ENCODE measurements at regions not wholly inside any gene's neighbourhood (a gene's known extent, or its start where the extent isn't known, plus 50 kb on each side); places are given as distances from the start of the nearest gene placed in this dataset.

GRCh38 chr12:33560653-33561208, 121.1 kb upstream of the SYT10 start:
- Histone ChIP-seq H3K23me2 (ENCODE audit: insufficient read length, low read depth, low read length, poor library complexity, severe bottlenecking) (no peaks in the 10 kb centered on the region), H4K5ac (ENCODE audit: insufficient read length, low read depth, low read length) (no peak overlapping the region), H3K79me2 (ENCODE audit: insufficient read depth, low read length) (no peaks in the 10 kb centered on the region), H3K23ac (ENCODE audit: insufficient read length, low read depth, low read length) (no peak overlapping the region), H3K4me2 (ENCODE audit: insufficient read depth, insufficient read length, low read length) (no peak overlapping the region), H2BK15ac (ENCODE audit: low read depth, low read length) (no peak overlapping the region), H3K14ac (ENCODE audit: insufficient read depth, low read length) (0 out of 2 replicates have a peak overlapping the region, but pooled peaks have one; percentile 8), H4K8ac (replicated peaks; ENCODE audit: insufficient read length, low read depth, low read length) (no peak overlapping the region), H2BK120ac (ENCODE audit: low read depth, low read length, poor library complexity, severe bottlenecking) (no peak overlapping the region), H4K20me1 (ENCODE audit: control insufficient read depth, insufficient read depth, insufficient read length) (no peaks in the 10 kb centered on the region), H3T11ph (ENCODE audit: low read length) (no peak overlapping the region), H3K79me1 (ENCODE audit: insufficient read depth, low read depth, low read length, poor library complexity, severe bottlenecking) (no peaks in the 10 kb centered on the region), H3K9ac (ENCODE audit: extremely low read depth, insufficient read length, low read length) (no peak overlapping the region), H3K27ac (ENCODE audit: insufficient read length, low read depth, low read length) (no peak overlapping the region), H3K27me3 (ENCODE audit: insufficient read depth, low read length) (no peaks in the 10 kb centered on the region), H3K4ac (ENCODE audit: low read depth, low read length) (no peak overlapping the region), H3K9me3 (ENCODE audit: control insufficient read depth, low read depth, low read length) (no peaks in the 10 kb centered on the region), H3K56ac (ENCODE audit: insufficient read length, low read depth, low read length) (no peak overlapping the region), H3K4me1 (ENCODE audit: insufficient read depth, low read length) (peaks cover 7% of the 10 kb centered on the region; the same call in 1 of the 2 replicates), H2BK5ac (ENCODE audit: insufficient read length, low read length) (no peak overlapping the region), H2BK12ac (ENCODE audit: insufficient read length, low read depth, low read length) (no peak overlapping the region), H4K91ac (ENCODE audit: insufficient read length, low read depth, low read length) (no peak overlapping the region), H3K18ac (ENCODE audit: insufficient read length, low read depth, low read length) (no peak overlapping the region), H2BK20ac (ENCODE audit: low read depth, low read length, poor library complexity, severe bottlenecking) (no peak overlapping the region), H2AK5ac (ENCODE audit: insufficient read length, low read length) (no peak overlapping the region), H2AFZ (ENCODE audit: low read length) (no peak overlapping the region)
- no CpG with 5 or more reads among the region's 4 CpGs for WGBS (ENCODE audit: extremely low coverage, insufficient read length, low lambda C conversion rate)
- Mint-ChIP-seq H3K4me3 (no peak overlapping the region; a peak in 1 of 5 replicates), H3K27ac (peak overlapping the region in 2 of 3 experiments; percentile 34 to 80; a peak in 3 of 7 replicates), H3K9me3 (peaks cover 7 to 13% of the 10 kb centered on the region in 2 experiments; a peak in 4 of 5 replicates), H3K4me1 (peaks cover 12 to 19% of the 10 kb centered on the region in 2 experiments), H3K27me3 (ENCODE audit: low read depth) (no peaks in the 10 kb centered on the region), H3K36me3 (ENCODE audit: insufficient read depth in 1 of 3, low read depth in 3 of 3) (peaks cover 0 to 9% (median 7%) of the 10 kb centered on the region in 3 experiments; a peak in 5 of 7 replicates)
- DNase-seq = peak; percentile 37
- TF ChIP-seq CTCF (conservative IDR thresholded peaks at IDR 0.05) = no peak

Measured in H9 (cell line).